Heart left ventricle (tissue), 13 donors: ENCODE measurements at regions not wholly inside any gene's neighbourhood (a gene's known extent, or its start where the extent isn't known, plus 50 kb on each side); places are given as distances from the start of the nearest gene placed in this dataset.

ENCODE experiments used
- CTCF ChIP-seq, 12 donors: fragments of 200-600 bp; sonication (generic) in 4 of 12; IDR thresholded peaks; one replicate each; pipeline versions ENCODE4 v1.5.0 to v1.8.0; 2018 to 2022; ENCODE audit warnings: antibody characterized with exemption in 12 of 12, mild to moderate bottlenecking in 5 of 12
- POLR2A ChIP-seq, 2 donors: fragments of 450-650 bp; IDR thresholded peaks; one replicate each; pipeline ENCODE4 v1.6.1; 2017; ENCODE audit warnings: antibody characterized with exemption in 2 of 2, mild to moderate bottlenecking in 2 of 2, moderate library complexity in 2 of 2
- donor health status: ischemic (EF 13 %, LVEDD 7.1; RV severe dilation, severe dysfunction).
- donor health status: DM: no; HTN: yes; CAD: no.
- donor health status: DM: no; HTN: no; CAD: no.
- donor health status: ischemic (EF 25% LVEDD 6.9; RV normal size, moderate dysfunction).
- donor health status: ischemic (EF 25% LVEDD 5.7; RV mildly dilated, moderate dysfunction).
- donor health status: ischemic (EF 35%, LVEDD 5.7; RV mildly dilated, moderate dysfunction).
- donor health status: nonischemic (EF 11% LVEDD 7.7; RV severe dilation, severe dysfunction).
- donor health status: DM: yes; HTN: yes; CAD: no.
- donor health status: PGD.
- donor health status: ischemic (EF 29% LVEDD 5.4; RV normal size, mild dysfunction).
- donor health status: nonischemic (EF 23%, LVEDD 6.1; RV moderate dilation, normal function).

DNA sequence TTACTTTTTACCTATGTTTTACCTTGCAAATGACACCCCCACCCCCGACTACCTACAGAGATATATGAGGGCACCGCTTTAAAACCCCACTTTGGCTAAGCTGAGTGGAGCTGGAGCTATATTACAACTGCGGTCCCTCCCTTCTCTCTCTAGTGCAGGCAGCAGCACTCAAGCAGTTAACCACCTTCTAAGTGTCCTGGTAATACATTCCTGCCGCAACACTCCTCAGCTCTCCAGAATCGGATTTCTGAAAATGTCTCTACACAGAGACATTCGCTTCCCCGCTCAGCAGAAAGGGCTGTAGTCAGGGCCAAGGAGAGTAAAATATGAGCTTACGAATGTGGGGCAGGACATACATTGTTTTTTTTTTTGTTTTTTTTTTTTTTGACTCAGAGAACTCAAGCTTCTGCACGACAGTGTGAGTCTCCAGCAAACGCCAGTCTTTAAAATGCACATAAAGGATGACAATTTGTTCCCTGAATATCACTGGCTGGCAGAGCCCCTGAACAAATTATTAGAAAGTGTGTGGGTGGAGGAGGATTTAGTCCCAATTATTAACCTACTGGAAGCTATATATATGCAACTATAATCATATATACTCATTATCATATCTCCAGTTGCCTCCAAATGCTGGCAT lies 287.0 kb upstream of the TET2 start:
- TF ChIP-seq CTCF (IDR thresholded peaks at IDR 0.05) = no peak
- no peak for TF ChIP-seq POLR2A (IDR thresholded peaks at IDR 0.05)
